Spleen (tissue), 7 donors: ENCODE measurements at regions not wholly inside any gene's neighbourhood (a gene's known extent, or its start where the extent isn't known, plus 50 kb on each side); places are given as distances from the start of the nearest gene placed in this dataset.

ENCODE experiments used
- POLR2A ChIP-seq, 3 donors: fragments of 450-650 bp; IDR thresholded peaks; one replicate each; pipeline ENCODE4 v1.5.1; 2017; ENCODE audit warnings: antibody characterized with exemption in 3 of 3, mild to moderate bottlenecking in 1 of 3
- POLR2AphosphoS5 ChIP-seq, 3 donors: sonication (generic); formaldehyde crosslinking; IDR thresholded peaks; one replicate each; pipeline ENCODE4 v1.5.1; 2017; ENCODE audit warnings: antibody characterized with exemption in 3 of 3
- TF ChIP-seq, protein P1 (sequence below), 11 experiments: fragments of 200-600 bp in 7 of 11; fragments of 450-650 bp in 4 of 11; sonication (generic) in 4 of 11; IDR thresholded peaks in 8 of 11; conservative IDR thresholded peaks in 3 of 11; 1 replicate in 7 of 11; 2 replicates in 4 of 11; pipeline versions ENCODE4 v1.4.0 to v1.8.0; 2016 to 2021; ENCODE audit warnings: antibody characterized with exemption in 11 of 11, inconsistent platforms in 4 of 11, mild to moderate bottlenecking in 1 of 11
- donor health status: DM: no; HTN: no; CAD: no; lungs with moderate emphysema.
- donor health status: DM: no; HTN: no; CAD: no.
- donor health status: DM: no; HTN: no; CAD: no.

DNA sequence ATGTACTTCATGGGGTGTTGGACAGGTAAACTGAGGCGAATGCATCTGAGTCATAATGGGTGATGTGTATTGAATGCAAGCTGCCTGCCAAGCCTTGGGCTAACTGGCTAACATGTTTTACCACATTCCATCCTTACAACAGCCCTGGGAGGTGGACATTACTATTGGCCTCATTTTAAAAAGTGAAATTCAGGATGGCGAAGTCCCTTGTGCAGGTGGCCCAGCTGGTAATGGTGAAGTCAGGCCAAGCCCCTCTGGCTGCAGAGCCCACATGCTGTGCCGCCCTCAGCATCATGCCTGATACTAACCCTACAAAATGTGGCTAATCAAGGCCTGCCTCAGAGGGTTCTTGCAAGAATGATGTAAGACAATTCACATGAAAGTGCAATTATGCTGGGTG is 60.0 kb upstream of the CHD2 start:
- TF ChIP-seq POLR2AphosphoS5 (IDR thresholded peaks at IDR 0.05) (no peak), POLR2A (IDR thresholded peaks at IDR 0.05) (no peak)
- TF ChIP-seq, protein P1, sequence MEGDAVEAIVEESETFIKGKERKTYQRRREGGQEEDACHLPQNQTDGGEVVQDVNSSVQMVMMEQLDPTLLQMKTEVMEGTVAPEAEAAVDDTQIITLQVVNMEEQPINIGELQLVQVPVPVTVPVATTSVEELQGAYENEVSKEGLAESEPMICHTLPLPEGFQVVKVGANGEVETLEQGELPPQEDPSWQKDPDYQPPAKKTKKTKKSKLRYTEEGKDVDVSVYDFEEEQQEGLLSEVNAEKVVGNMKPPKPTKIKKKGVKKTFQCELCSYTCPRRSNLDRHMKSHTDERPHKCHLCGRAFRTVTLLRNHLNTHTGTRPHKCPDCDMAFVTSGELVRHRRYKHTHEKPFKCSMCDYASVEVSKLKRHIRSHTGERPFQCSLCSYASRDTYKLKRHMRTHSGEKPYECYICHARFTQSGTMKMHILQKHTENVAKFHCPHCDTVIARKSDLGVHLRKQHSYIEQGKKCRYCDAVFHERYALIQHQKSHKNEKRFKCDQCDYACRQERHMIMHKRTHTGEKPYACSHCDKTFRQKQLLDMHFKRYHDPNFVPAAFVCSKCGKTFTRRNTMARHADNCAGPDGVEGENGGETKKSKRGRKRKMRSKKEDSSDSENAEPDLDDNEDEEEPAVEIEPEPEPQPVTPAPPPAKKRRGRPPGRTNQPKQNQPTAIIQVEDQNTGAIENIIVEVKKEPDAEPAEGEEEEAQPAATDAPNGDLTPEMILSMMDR (IDR thresholded peaks at IDR 0.05 in 8 of 11, conservative IDR thresholded peaks at IDR 0.05 in 3 of 11) = no peak
